HL-60 (cell line): ENCODE measurements at regions not wholly inside any gene's neighbourhood (a gene's known extent, or its start where the extent isn't known, plus 50 kb on each side); places are given as distances from the start of the nearest gene placed in this dataset.

Experiments
- DNase-seq, 2 experiments: peaks; one replicate each; pipeline ENCODE4 v3.0.0-alpha.2; 2010 to 2020; ENCODE audit warnings: low read depth in 1 of 2, low spot score in 1 of 2
- H3K27ac ChIP-seq: fragments of 250-450 bp; sonication (Bioruptor Pico); replicated peaks from 2 replicates; pipeline ENCODE4 v1.5.1; 2020; ENCODE audit warnings: mild to moderate bottlenecking, moderate library complexity
- H3K27me3 ChIP-seq: fragments of 250-450 bp; sonication (Bioruptor Pico); 2 replicates; pipeline ENCODE4 v1.5.1; 2021; ENCODE audit warnings: mild to moderate bottlenecking, moderate library complexity; ENCODE audit not compliant: insufficient read depth, poor library complexity, severe bottlenecking
- H3K4me3 ChIP-seq: replicated peaks from 2 replicates; pipeline ENCODE4 v1.5.1; 2011; ENCODE audit warnings: mild to moderate bottlenecking, control low read depth, low read length; ENCODE audit not compliant: insufficient read depth
- CTCF ChIP-seq: IDR thresholded peaks from one replicate; pipeline ENCODE4 v1.5.1; 2011; ENCODE audit warnings: low read length, control low read depth, inconsistent platforms; ENCODE audit not compliant: insufficient read depth
- GABPA ChIP-seq: IDR thresholded peaks from 2 replicates; pipeline ENCODE4 v1.6.1; 2012; ENCODE audit warnings: low read depth
- POLR2AphosphoS5 ChIP-seq: IDR thresholded peaks from 2 replicates; pipeline ENCODE4 v1.6.1; 2012; ENCODE audit warnings: low read depth
- REST ChIP-seq: IDR thresholded peaks from 2 replicates; pipeline ENCODE4 v1.6.1; 2012; ENCODE audit warnings: low read depth; ENCODE audit not compliant: insufficient replicate concordance
- SPI1 ChIP-seq: IDR thresholded peaks from 2 replicates; pipeline ENCODE4 v1.6.1; 2012; ENCODE audit warnings: low read depth, mild to moderate bottlenecking, borderline replicate concordance

GRCh38 chr10:128286762-128287500, 160.7 kb upstream of the MKI67 start:
- TF ChIP-seq REST (no peak), SPI1 (no peak), POLR2AphosphoS5 (no peak)
- H3K27me3 ChIP-seq, result peaks cover 25% of the 10 kb centered on the region
- no peak overlapping the region for H3K27ac ChIP-seq
- DNase-seq, result no peak
- H3K4me3 ChIP-seq, result no peak overlapping the region

- TF ChIP-seq GABPA (no peak), POLR2AphosphoS5 (no peak), REST (no peak), SPI1 (no peak), CTCF (no peak)
- Histone ChIP-seq H3K27me3 (peaks cover 25% of the 10 kb centered on the region), H3K27ac (no peak overlapping the region), H3K4me3 (no peak overlapping the region)
- DNase-seq, result no peak
Observed at GRCh38 chr10:128287921-128288320, 161.7 kb upstream of the MKI67 start.

DNA sequence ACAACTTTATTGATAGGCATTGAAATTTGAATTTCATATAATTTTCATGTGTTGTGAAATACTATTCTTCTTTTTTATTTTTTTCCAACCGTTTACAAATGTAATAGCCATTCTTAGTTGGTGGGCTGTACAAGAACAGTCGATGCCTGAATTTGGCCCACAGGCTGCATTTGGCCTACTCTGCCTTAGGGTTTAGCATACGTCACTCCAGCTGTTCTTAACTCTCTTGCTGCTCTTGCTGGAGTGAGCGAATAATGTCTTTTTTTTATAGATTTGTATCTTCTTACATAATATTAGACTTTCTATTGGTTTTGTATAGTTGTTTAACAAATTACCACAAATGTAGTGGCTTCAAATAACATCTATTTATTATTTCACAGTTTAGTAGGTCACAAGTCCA, 163.4 kb upstream of the MKI67 start:
- H3K27ac ChIP-seq, result no peak overlapping the region
- H3K27me3 ChIP-seq, result peaks cover 25% of the 10 kb centered on the region
- no peak for DNase-seq
- H3K4me3 ChIP-seq, result no peak overlapping the region
- TF ChIP-seq SPI1 (no peak), REST (no peak), GABPA (no peak), POLR2AphosphoS5 (no peak), CTCF (no peak)

DNA sequence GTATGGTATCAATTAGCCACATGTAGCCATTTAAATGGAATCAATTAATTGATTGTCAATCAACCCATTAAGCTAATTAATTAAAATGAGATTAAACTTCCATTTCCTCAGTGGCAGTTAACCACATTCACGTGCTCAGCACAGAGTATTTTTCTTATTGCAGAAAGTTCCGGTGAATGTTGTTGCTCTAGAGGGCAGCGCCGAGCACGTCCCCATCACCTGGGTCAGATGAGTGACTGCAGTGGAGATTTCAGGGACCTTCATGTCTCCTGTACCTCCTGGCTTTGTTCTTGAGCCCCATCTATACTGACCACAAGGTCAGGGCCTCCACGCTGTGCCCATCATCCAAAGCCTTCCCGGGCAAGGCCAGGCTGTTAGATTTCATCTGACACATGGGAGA, 168.8 kb upstream of the MKI67 start:
- H3K4me3 ChIP-seq, result no peak overlapping the region
- H3K27me3 ChIP-seq, result no peaks in the 10 kb centered on the region
- DNase-seq, result no peak
- H3K27ac ChIP-seq, result no peak overlapping the region
- no peak for TF ChIP-seq SPI1
